Pancreas (tissue), 10 donors: ENCODE measurements at regions not wholly inside any gene's neighbourhood (a gene's known extent, or its start where the extent isn't known, plus 50 kb on each side); places are given as distances from the start of the nearest gene placed in this dataset.
"Not testable (repeated sequence)": the region's sequence is repeated elsewhere in the genome, so short reads cannot be mapped to it uniquely, and the experiment has no call there.

Source experiments
- ATAC-seq, 4 donors: fragments of 200-7000 bp; cut with Tn5 transposase; one replicate each; pipeline versions ENCODE4 v1.8.0 to v1.9.1; 2020; ENCODE audit warnings: mild to moderate bottlenecking in 4 of 4, moderate library complexity in 4 of 4
- DNase-seq, 6 donors: peaks; one replicate each; pipeline ENCODE4 v3.0.0-alpha.2; 2020
- FAIRE-seq: peaks from 2 replicates; lab custom pipeline; 2012; peaks lifted over from hg19 to GRCh38; lab: Jason Lieb, UNC
- H3K27ac ChIP-seq, 4 donors: fragments of 200-600 bp; sonication (generic); 1 replicate in 3 of 4; 2 replicates in 1 of 4; pipeline versions ENCODE4 v1.5.0 to v1.8.0; 2020
- H3K27me3 ChIP-seq, 4 donors: fragments of 200-600 bp; one replicate each; pipeline ENCODE4 v1.8.0; 2021
- H3K36me3 ChIP-seq, 3 donors: fragments of 200-600 bp; sonication (generic) in 1 of 3; one replicate each; pipeline versions ENCODE4 v1.5.0 to v1.8.0; 2020 to 2021
- H3K4me1 ChIP-seq, 3 donors: fragments of 200-600 bp; one replicate each; pipeline ENCODE4 v1.8.0; 2021
- H3K4me3 ChIP-seq, 4 donors: fragments of 200-600 bp; sonication (generic) in 2 of 4; one replicate each; pipeline versions ENCODE4 v1.5.0 to v1.8.0; 2020 to 2021
- H3K9me3 ChIP-seq, 4 donors: fragments of 200-600 bp; one replicate each; pipeline ENCODE4 v1.8.0; 2021
- CTCF ChIP-seq, 4 donors: fragments of 200-600 bp; sonication (generic) in 3 of 4; IDR thresholded peaks; one replicate each; pipeline versions ENCODE4 v1.5.0 to v1.8.0; 2021; ENCODE audit warnings: antibody characterized with exemption in 4 of 4
- WGBS, 2 donors: extraction: QIAGEN DNeasy Blood & Tissue Kit; methylation state at CpG; one replicate each; pipeline ENCODE4 v1.1.7; 2013; 5-methylcytosine and 5-hydroxymethylcytosine counted together
- intact Hi-C, 3 donors: fragments of 100-400 bp; cut with DNase I; formaldehyde crosslinking; loops; one replicate each; pipeline versions ENCODE4 v1.11.1 to v1.14.2; 2022
- donor health status: healthy with polysubstance abuse.
- donor health status: DM: no; HTN: no; CAD: no; lungs with moderate emphysema.
- donor health status: DM: no; HTN: no; CAD: no.
- donor health status: control.
- donor health status: control.
- donor health status: Bipolar disorder and iron deficiency.
- donor health status: DM: yes; HTN: yes; CAD: no.
- donor health status: DM: no; HTN: no; CAD: no.
- donor health status: DM: no; HTN: no; CAD: no.
- donor health status: DM: yes; HTN: yes; CAD: no.

DNA sequence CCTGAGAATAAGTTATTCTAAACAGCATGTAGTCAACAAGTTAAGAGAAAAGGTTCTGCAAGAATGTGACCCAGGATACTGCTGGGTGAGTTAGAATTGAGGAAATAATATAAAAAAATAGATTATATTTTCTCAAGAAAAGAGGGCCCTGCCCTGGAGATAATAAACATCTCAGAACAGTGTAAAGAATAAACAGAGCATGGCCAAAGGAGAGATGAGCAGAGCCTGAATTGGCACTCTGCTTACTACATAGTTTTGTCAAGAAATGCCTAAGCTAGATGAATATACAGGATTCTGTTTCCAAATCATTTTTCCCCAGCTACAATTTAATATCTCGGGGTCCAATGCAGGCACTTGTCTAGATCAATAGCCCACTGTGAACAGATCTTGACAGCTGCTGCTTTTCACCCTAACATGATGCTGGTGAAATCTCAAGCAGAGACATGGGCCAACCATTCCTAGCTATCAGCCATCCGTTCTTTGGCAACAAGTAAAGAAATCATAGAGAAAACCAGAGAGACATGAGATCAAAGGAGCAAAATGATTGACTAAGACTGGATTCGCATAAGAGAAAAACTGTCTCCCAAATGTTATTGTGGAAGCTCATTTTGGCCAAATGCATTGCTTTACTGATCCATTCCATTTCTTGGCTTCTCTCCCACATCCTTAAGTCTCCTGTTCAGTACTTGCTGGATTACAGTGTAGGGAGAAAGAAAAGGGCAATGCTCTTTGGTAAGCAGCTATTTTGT lies 173.2 kb downstream of the PRELID2 start:
- Histone ChIP-seq H3K4me3 (no peak overlapping the region), H3K4me1 (peaks cover 0 to 12% (median 0%) of the 10 kb centered on the region in 3 donors), H3K36me3 (no peaks in the 10 kb centered on the region), H3K27me3 (no peaks in the 10 kb centered on the region), H3K27ac (no peak overlapping the region), H3K9me3 (no peaks in the 10 kb centered on the region)
- no peak for DNase-seq
- WGBS, 2 donors: 90 to 91% methylated on average over 3 of the region's 3 CpGs
- ATAC-seq: no peak
- intact Hi-C loops: no loop called here
- no peak for FAIRE-seq
- no peak for TF ChIP-seq CTCF (IDR thresholded peaks at IDR 0.05)

- peak in 1 of 6 donors; percentile 52 for DNase-seq
- intact Hi-C loops: no loop called here
Measured at GRCh38 chr5:145660897-145661640, 174.1 kb downstream of the PRELID2 start.

DNA sequence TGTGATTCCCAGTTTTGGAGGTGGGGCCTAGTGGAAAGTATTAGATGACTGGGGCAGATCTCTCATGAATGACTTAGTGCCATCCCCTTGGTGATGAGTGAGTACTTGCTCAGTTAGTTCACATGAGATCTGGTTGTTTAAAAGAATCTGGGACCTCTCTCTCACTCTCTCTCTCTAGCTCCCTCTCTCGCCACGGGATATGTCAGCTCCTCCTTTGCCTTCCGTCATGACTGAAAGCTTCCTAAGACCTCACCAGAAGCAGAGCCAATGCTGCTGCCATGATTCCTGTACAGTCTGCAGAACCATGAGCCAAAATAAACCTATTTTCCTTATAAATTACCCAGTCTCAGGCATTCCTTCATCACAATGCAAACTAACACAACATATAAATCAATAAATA lies 176.7 kb downstream of the PRELID2 start:
- WGBS, 2 donors: 68 to 77% methylated on average over 3 of the region's 3 CpGs
- H3K27ac ChIP-seq: no peak overlapping the region
- no peak for TF ChIP-seq CTCF (IDR thresholded peaks at IDR 0.05)
- H3K36me3 ChIP-seq: no peaks in the 10 kb centered on the region
- DNase-seq: no peak
- ATAC-seq: no peak
- intact Hi-C loops: no loop called here
- H3K4me3 ChIP-seq: no peak overlapping the region
- no peaks in the 10 kb centered on the region for H3K9me3 ChIP-seq
- H3K4me1 ChIP-seq: peaks cover 0 to 12% (median 0%) of the 10 kb centered on the region in 3 donors
- no peak for FAIRE-seq
- H3K27me3 ChIP-seq: no peaks in the 10 kb centered on the region

More at GRCh38 chr5:145660897-145661640, 174.1 kb downstream of the PRELID2 start:
- H3K36me3 ChIP-seq: no peaks in the 10 kb centered on the region
- H3K4me3 ChIP-seq: no peak overlapping the region
- no peaks in the 10 kb centered on the region for H3K27me3 ChIP-seq
- no peak overlapping the region for H3K27ac ChIP-seq
- TF ChIP-seq CTCF (IDR thresholded peaks at IDR 0.05): no peak
- ATAC-seq (peak; percentile 68 to 93 (median 80)), FAIRE-seq (no peak)
- WGBS, 2 donors: 45 to 54% methylated on average over 7 of the region's 7 CpGs
- H3K9me3 ChIP-seq: no peaks in the 10 kb centered on the region
- H3K4me1 ChIP-seq: peaks cover 0 to 12% (median 0%) of the 10 kb centered on the region in 3 donors

DNA sequence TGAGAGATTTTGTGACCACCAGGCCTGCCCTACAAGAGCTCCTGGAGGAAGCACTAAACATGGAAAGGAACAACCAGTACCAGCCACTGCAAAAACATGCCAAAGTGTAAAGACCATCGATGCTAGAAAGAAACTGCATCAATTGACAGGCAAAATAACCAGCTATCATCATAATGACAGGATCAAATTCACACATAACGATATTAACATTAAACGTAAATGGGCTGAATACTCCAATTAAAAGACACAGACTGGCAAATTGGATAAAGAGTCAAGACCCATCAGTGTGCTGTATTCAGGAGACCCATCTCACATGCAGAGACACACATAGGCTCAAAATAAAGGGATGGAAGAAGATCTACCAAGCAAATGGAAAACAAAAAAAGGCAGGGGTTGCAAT lies 182.4 kb downstream of the PRELID2 start:
- H3K27me3 ChIP-seq, ATAC-seq, H3K36me3 ChIP-seq, H3K9me3 ChIP-seq, FAIRE-seq, H3K4me3 ChIP-seq, DNase-seq, H3K4me1 ChIP-seq, intact Hi-C loops, H3K27ac ChIP-seq: not testable (repeated sequence)
- 90 to 96% methylated on average over 3 of the region's 3 CpGs for WGBS, 2 donors

DNA sequence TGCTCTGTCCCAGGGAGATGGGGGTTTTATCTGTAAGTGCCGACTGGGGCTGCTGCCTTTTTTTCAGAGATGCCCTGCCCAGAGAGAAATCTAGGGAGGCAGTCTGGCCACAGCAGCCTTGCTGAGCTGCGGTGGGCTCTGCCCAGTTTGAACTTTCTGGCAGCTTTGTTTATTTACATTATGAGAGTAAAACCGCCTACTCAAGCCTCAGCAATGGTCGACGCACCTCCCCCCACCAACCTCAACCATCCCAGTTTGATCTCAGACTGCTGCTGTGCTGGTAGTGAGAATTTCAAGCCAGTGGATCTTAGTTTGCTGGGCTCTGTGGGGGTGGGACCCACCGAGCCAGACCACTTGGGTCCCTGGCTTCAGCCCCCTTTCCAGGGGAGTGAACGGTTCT lies 188.0 kb downstream of the PRELID2 start:
- H3K4me3 ChIP-seq, H3K27ac ChIP-seq, H3K27me3 ChIP-seq, intact Hi-C loops, H3K9me3 ChIP-seq, H3K4me1 ChIP-seq, H3K36me3 ChIP-seq, ATAC-seq, FAIRE-seq, DNase-seq: not testable (repeated sequence)
- 77 to 78% methylated on average over 7 of the region's 7 CpGs for WGBS, 2 donors

DNA sequence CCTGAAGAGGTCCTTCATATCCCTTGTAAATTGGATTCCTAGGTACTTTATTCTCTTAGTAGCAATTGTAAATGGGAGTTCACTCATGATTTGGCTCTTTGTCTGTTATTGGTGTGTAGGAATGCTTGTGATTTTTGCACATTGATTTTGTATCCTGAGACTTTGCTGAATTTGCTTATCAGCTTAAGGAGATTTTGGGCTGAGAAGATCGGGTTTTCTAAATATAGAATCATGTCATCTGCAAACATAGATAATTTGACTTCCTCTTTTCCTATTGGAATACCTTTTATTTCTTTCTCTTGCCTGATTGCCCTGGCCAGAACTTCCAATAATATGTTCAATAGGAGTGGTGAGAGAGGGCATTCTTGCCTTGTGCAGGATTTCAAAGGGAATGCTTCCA lies 191.9 kb downstream of the PRELID2 start:
- FAIRE-seq, H3K27ac ChIP-seq, ATAC-seq, DNase-seq, H3K4me3 ChIP-seq, H3K27me3 ChIP-seq, H3K9me3 ChIP-seq, intact Hi-C loops, H3K4me1 ChIP-seq, H3K36me3 ChIP-seq: not testable (repeated sequence)
- 38 to 48% methylated on average over 1 of the region's 1 CpG for WGBS, 2 donors
